Neutrophil (primary cell): ENCODE measurements at regions not wholly inside any gene's neighbourhood (a gene's known extent, or its start where the extent isn't known, plus 50 kb on each side); places are given as distances from the start of the nearest gene placed in this dataset.

ENCODE experiments used
- H3K27ac ChIP-seq: fragments of 200-600 bp; sonication (generic); 2 replicates; pipeline ENCODE4 v1.5.1; 2016; ENCODE audit warnings: mild to moderate bottlenecking, moderate library complexity
- H3K27me3 ChIP-seq: fragments of 200-600 bp; sonication (generic); 2 replicates; pipeline ENCODE4 v1.6.0; 2016; ENCODE audit warnings: mild to moderate bottlenecking
- H3K36me3 ChIP-seq: fragments of 200-600 bp; sonication (generic); 2 replicates; pipeline ENCODE4 v1.5.1; 2017
- H3K4me1 ChIP-seq, 2 experiments: fragments of 200-600 bp in 1 of 2; sonication (generic) in 1 of 2; 1 replicate in 1 of 2; 2 replicates in 1 of 2; pipeline versions ENCODE4 v1.5.1 to v1.6.1; 2013 to 2016; ENCODE audit warnings: low read depth in 1 of 2, low read length in 1 of 2, mild to moderate bottlenecking in 1 of 2, moderate library complexity in 1 of 2; ENCODE audit not compliant: control insufficient read depth in 1 of 2, insufficient read depth in 1 of 2
- H3K4me3 ChIP-seq, 2 experiments: fragments of 200-600 bp in 1 of 2; sonication (generic) in 1 of 2; 1 replicate in 1 of 2; 2 replicates in 1 of 2; pipeline ENCODE4 v1.5.1; 2013 to 2016; ENCODE audit warnings: low read depth in 1 of 2, low read length in 1 of 2, mild to moderate bottlenecking in 1 of 2, moderate library complexity in 1 of 2
- H3K9me3 ChIP-seq: fragments of 200-600 bp; sonication (generic); 2 replicates; pipeline ENCODE4 v1.5.1; 2016
- CTCF ChIP-seq: fragments of 200-600 bp; sonication (generic); IDR thresholded peaks from 2 replicates; pipeline ENCODE4 v1.5.1; 2016; ENCODE audit warnings: antibody characterized with exemption

GRCh38 chr3:117919621-117920020, 1115.0 kb downstream of the IGSF11 start:
- H3K36me3 ChIP-seq: no peaks in the 10 kb centered on the region
- no peaks in the 10 kb centered on the region for H3K4me1 ChIP-seq
- no peaks in the 10 kb centered on the region for H3K27me3 ChIP-seq
- no peak for TF ChIP-seq CTCF
- no peak overlapping the region for H3K4me3 ChIP-seq
- H3K27ac ChIP-seq: no peak overlapping the region
- H3K9me3 ChIP-seq: no peaks in the 10 kb centered on the region

GRCh38 chr3:117920253-117920898, 1114.3 kb downstream of the IGSF11 start:
- no peaks in the 10 kb centered on the region for H3K27me3 ChIP-seq
- no peaks in the 10 kb centered on the region for H3K4me1 ChIP-seq
- no peak overlapping the region for H3K4me3 ChIP-seq
- no peak overlapping the region for H3K27ac ChIP-seq
- no peak for TF ChIP-seq CTCF
- no peaks in the 10 kb centered on the region for H3K9me3 ChIP-seq
- H3K36me3 ChIP-seq: no peaks in the 10 kb centered on the region

GRCh38 chr3:117921411-117921810, 1113.2 kb downstream of the IGSF11 start:
- no peaks in the 10 kb centered on the region for H3K27me3 ChIP-seq
- H3K36me3 ChIP-seq: no peaks in the 10 kb centered on the region
- H3K27ac ChIP-seq: no peak overlapping the region
- H3K9me3 ChIP-seq: no peaks in the 10 kb centered on the region
- no peak for TF ChIP-seq CTCF
- H3K4me3 ChIP-seq: no peak overlapping the region
- H3K4me1 ChIP-seq: no peaks in the 10 kb centered on the region

GRCh38 chr3:117922039-117922438, 1112.6 kb downstream of the IGSF11 start:
- H3K4me1 ChIP-seq: no peaks in the 10 kb centered on the region
- H3K9me3 ChIP-seq: no peaks in the 10 kb centered on the region
- no peak overlapping the region for H3K27ac ChIP-seq

GRCh38 chr3:117926819-117927218, 1107.8 kb downstream of the IGSF11 start:
- no peaks in the 10 kb centered on the region for H3K9me3 ChIP-seq
- no peaks in the 10 kb centered on the region for H3K4me1 ChIP-seq
- H3K27ac ChIP-seq: no peak overlapping the region
- TF ChIP-seq CTCF: no peak
- no peaks in the 10 kb centered on the region for H3K36me3 ChIP-seq
- H3K4me3 ChIP-seq: no peak overlapping the region
- no peaks in the 10 kb centered on the region for H3K27me3 ChIP-seq

More at GRCh38 chr3:117922039-117922438, 1112.6 kb downstream of the IGSF11 start:
- Histone ChIP-seq H3K27me3 (no peaks in the 10 kb centered on the region), H3K4me3 (no peak overlapping the region), H3K36me3 (no peaks in the 10 kb centered on the region)
- no peak for TF ChIP-seq CTCF
